Thoracic aorta (tissue), 2 donors: ENCODE measurements at regions not wholly inside any gene's neighbourhood (a gene's known extent, or its start where the extent isn't known, plus 50 kb on each side); places are given as distances from the start of the nearest gene placed in this dataset.
"Not testable (repeated sequence)": the region's sequence is repeated elsewhere in the genome, so short reads cannot be mapped to it uniquely, and the experiment has no call there.

Experiments
- ATAC-seq: fragments of 150-250 bp; one replicate; pipeline ENCODE4 v1.8.0; 2017; ENCODE audit warnings: low read depth; ENCODE audit not compliant: insufficient number of reproducible peaks, low FRiP score
- DNase-seq: peaks from one replicate; pipeline ENCODE4 v3.0.0-alpha.2; 2020; ENCODE audit warnings: low spot score
- H3K27ac ChIP-seq, 2 donors: fragments of 200-600 bp; sonication (generic); 1 replicate in 1 of 2; 2 replicates in 1 of 2; pipeline ENCODE4 v1.5.1; 2016; ENCODE audit warnings: mild to moderate bottlenecking in 2 of 2, moderate library complexity in 2 of 2
- H3K27me3 ChIP-seq: fragments of 200-600 bp; sonication (generic); replicated peaks from 2 replicates; pipeline ENCODE4 v1.6.0; 2016; ENCODE audit warnings: mild to moderate bottlenecking; ENCODE audit not compliant: insufficient read depth
- H3K36me3 ChIP-seq: fragments of 200-600 bp; sonication (generic); one replicate; pipeline ENCODE4 v1.5.1; 2016
- H3K4me1 ChIP-seq, 2 donors: fragments of 200-600 bp; sonication (generic); 1 replicate in 1 of 2; 2 replicates in 1 of 2; pipeline versions ENCODE4 v1.5.1 to v1.6.0; 2016; ENCODE audit warnings: low read depth in 2 of 2, mild to moderate bottlenecking in 1 of 2; ENCODE audit not compliant: control insufficient read depth in 1 of 2
- H3K4me3 ChIP-seq: fragments of 200-600 bp; sonication (generic); 2 replicates; pipeline ENCODE4 v1.5.1; 2016; ENCODE audit warnings: mild to moderate bottlenecking
- H3K9me3 ChIP-seq: fragments of 200-600 bp; sonication (generic); 2 replicates; pipeline ENCODE4 v1.5.1; 2016
- TF ChIP-seq, protein P1 (sequence below): fragments of 200-600 bp; sonication (generic); IDR thresholded peaks from one replicate; pipeline ENCODE4 v1.5.1; 2019; ENCODE audit warnings: antibody characterized with exemption

DNA sequence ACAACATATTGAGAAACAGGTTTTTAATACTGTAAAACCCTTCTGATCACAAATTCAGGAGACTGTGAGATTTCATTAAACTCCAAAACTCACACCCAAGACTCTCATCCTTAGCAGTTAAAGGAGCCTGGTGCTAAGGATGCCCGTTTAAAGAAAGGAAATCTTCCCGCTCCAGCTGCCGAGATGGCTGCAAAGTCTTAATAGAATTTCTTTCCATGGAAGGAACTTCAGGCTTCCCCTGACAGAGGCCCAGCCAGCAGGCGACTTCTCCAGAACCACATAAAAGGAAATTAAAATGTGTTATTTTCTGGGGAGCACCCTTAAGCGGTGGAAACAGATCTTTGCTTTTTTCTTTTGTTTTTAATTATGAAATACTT is 104.7 kb upstream of the CHST15 start:
- no peaks in the 10 kb centered on the region for H3K27me3 ChIP-seq
- H3K4me3 ChIP-seq: no peak overlapping the region
- H3K9me3 ChIP-seq: no peaks in the 10 kb centered on the region
- ATAC-seq: no peak
- H3K4me1 ChIP-seq: peaks cover 5 to 18% of the 10 kb centered on the region in 2 donors
- TF ChIP-seq, protein P1, sequence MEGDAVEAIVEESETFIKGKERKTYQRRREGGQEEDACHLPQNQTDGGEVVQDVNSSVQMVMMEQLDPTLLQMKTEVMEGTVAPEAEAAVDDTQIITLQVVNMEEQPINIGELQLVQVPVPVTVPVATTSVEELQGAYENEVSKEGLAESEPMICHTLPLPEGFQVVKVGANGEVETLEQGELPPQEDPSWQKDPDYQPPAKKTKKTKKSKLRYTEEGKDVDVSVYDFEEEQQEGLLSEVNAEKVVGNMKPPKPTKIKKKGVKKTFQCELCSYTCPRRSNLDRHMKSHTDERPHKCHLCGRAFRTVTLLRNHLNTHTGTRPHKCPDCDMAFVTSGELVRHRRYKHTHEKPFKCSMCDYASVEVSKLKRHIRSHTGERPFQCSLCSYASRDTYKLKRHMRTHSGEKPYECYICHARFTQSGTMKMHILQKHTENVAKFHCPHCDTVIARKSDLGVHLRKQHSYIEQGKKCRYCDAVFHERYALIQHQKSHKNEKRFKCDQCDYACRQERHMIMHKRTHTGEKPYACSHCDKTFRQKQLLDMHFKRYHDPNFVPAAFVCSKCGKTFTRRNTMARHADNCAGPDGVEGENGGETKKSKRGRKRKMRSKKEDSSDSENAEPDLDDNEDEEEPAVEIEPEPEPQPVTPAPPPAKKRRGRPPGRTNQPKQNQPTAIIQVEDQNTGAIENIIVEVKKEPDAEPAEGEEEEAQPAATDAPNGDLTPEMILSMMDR: no peak
- H3K27ac ChIP-seq: peak overlapping the region; percentile 74 to 86
- no peaks in the 10 kb centered on the region for H3K36me3 ChIP-seq
- DNase-seq: no peak

DNA sequence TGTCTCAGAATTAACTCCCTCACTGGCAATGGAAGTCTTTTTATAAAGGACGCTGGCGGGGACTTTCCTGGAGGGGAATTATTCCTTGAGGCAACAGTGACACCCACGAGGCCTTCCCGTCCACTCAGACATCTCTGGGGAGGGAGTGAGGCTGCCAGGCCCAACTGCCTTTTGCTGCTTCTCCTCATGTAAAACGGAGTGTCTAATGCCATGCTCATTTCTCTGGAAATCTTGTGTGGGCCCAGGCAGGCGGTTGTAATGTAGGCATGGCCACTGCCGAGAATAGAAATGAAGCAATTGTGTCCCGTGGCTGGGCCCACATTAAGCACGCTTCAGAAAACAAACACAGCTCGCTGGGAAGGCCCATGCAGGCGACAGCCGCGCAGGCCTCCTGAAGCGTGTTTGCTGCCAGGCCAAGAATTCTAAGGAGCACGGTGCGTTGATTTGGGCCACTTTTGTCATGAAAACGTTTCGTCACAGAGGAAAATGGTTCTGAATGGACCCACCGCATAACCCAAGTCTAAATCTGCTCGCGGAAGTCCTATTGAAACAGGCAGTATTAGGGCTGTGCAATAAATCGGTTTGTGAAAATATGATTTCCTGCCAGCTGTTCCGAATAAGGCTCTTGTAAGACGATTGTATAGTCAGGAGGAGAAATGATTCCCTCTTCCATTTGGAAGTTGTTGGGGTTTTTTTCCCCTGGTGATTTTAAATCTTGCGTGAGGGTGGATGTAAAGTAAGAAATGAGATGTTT is 104.2 kb upstream of the CHST15 start:
- H3K36me3 ChIP-seq: no peaks in the 10 kb centered on the region
- DNase-seq: peak; percentile 16
- peak overlapping the region; percentile 0 for H3K4me3 ChIP-seq
- H3K4me1 ChIP-seq: peaks cover 5 to 18% of the 10 kb centered on the region in 2 donors
- TF ChIP-seq, protein P1: no peak
- no peaks in the 10 kb centered on the region for H3K9me3 ChIP-seq
- H3K27ac ChIP-seq: peak overlapping the region; percentile 74 to 86
- no peaks in the 10 kb centered on the region for H3K27me3 ChIP-seq
- peak; percentile 73 for ATAC-seq

DNA sequence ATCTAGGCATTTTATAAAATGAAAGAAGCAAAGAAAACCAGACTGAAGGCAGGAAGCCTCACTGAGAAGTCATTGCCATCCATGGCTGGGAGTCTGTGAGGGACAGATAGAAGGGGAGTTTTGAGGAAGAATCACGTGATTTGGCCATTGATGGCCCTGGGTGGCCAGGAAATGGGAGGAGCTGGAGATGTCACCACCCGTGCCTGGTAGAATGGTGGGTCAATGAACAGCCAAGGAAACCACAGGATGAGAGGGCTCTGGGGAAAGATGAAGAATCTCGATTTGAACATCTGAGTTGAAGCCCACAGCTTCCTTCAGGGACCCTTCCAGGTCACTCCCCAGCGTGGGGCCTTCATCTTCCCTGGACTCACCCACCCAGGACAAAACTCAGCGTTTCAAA is 103.3 kb upstream of the CHST15 start:
- ATAC-seq (no peak), DNase-seq (no peak)
- no peaks in the 10 kb centered on the region for H3K36me3 ChIP-seq
- no peaks in the 10 kb centered on the region for H3K9me3 ChIP-seq
- TF ChIP-seq, protein P1: no peak
- H3K27ac ChIP-seq: peak overlapping the region; percentile 74 to 86
- no peaks in the 10 kb centered on the region for H3K27me3 ChIP-seq
- H3K4me1 ChIP-seq: peaks cover 5 to 18% of the 10 kb centered on the region in 2 donors
- H3K4me3 ChIP-seq: no peak overlapping the region

DNA sequence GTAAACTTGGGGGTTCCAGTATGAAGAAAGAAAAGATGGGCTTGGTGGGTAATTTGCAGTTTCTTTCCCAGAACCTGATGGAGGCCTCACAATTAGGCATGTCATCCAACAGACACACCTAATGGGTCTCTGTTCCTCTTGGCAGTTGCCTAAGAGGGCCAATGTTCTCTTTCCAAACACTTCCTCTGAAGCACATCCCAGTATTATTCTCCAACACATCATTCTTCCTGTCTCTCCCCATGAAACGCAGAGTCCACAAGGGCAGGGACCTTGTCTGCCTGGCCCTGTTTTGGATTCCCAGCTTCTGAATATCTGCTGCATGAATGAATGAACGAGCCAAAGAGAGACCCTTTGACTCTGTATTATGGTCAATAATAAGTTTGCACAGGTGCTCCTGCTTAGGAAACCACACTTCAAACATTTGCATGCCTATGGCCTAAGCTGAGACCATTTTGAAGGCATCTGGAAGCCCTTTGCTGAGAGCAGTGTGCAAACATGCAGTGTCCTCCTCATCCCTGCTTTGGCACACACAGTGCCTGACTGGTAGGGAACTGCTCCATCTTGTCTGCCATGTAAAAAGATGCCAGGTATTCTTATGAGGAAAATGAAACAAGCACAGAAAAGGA is 100.9 kb upstream of the CHST15 start:
- Histone ChIP-seq H3K27me3 (no peaks in the 10 kb centered on the region), H3K36me3 (no peaks in the 10 kb centered on the region), H3K4me1 (peaks cover 5 to 18% of the 10 kb centered on the region in 2 donors), H3K4me3 (no peak overlapping the region), H3K9me3 (no peaks in the 10 kb centered on the region), H3K27ac (no peak overlapping the region)
- TF ChIP-seq, protein P1: no peak
- DNase-seq (no peak), ATAC-seq (no peak)

DNA sequence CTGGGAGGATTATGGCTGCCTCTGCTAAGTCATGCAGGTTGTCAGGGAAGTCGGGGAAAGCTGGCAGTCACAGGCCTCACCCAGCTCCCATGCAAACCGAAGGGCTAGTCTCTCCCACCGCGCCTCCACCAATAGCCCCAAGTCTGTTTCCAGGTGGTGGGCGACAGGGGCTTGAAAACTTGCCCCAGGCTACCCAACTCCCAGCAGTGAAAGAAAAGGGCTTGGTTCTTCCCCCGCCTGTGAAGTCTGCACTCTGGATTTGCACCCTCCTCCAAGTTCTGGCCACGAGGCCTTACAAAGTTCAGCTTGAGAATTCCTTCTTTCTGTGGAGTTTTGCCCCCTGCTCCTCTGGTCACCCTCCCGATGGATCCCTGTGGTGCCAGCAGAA is 99.9 kb upstream of the CHST15 start:
- ATAC-seq: no peak

DNA sequence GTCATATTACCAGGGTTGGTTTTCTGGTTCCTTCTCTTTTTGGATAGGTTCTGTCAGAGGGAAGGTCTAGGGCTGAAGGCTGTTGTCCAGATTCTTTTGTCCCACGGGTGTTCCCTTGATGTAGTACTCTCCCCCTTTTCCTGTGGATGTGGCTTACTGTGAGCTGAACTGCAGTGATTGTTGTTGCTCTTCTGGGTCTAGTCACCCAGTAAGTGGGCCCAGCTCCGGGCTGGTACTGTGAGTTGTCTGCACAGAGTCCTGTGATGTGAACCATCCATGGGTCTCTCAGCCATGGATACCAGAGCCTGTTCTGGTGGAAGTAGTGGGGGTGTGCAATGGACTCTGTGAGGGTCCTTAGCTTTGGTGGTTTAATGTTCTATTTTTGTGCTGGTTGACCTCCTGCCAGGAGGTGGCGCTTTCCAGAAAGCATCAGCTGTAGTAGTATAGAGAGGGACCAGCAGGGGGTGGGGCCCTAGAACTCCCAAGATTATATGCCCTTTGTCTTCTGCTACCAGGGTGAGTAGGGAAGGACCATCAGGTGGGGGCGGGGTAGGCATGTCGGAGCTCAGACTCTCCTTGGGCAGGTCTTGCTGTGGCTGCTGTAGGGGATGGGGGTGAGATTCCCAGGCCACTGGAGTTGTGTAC is 99.4 kb upstream of the CHST15 start:
- not testable (repeated sequence) for DNase-seq, H3K27ac ChIP-seq, H3K36me3 ChIP-seq, ATAC-seq, H3K9me3 ChIP-seq, H3K4me3 ChIP-seq, H3K27me3 ChIP-seq
- peaks cover 5 to 14% of the 10 kb centered on the region in 2 donors for H3K4me1 ChIP-seq

More for the DNA sequence above, 99.9 kb upstream of the CHST15 start:
- H3K4me3 ChIP-seq: no peak overlapping the region
- TF ChIP-seq, protein P1: no peak
- H3K36me3 ChIP-seq: no peaks in the 10 kb centered on the region
- no peak for DNase-seq
- H3K27me3 ChIP-seq: no peaks in the 10 kb centered on the region
- H3K9me3 ChIP-seq: no peaks in the 10 kb centered on the region
- no peak overlapping the region for H3K27ac ChIP-seq
- peaks cover 5 to 18% of the 10 kb centered on the region in 2 donors for H3K4me1 ChIP-seq

DNA sequence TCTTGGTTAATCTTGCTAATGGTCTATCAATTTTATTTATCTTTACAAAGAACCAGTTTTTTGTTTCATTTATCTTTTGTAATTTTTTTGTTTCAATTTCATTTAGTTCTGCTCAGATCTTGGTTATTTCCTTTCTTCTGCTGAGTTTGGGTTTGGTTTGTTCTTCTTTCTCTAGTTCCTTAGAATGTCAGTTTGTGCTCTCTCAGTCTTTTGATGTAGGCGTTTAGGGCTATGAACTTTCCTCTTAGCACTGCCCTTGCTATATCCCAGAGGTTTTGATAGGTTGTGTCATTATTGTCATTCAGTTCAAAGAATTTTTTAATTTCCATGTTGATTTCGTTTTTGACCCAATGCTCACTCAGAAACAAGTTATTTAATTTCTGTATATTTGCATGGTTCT is 97.1 kb upstream of the CHST15 start:
- H3K36me3 ChIP-seq, H3K9me3 ChIP-seq, H3K4me3 ChIP-seq, H3K27me3 ChIP-seq, H3K27ac ChIP-seq, ATAC-seq, H3K4me1 ChIP-seq, DNase-seq: not testable (repeated sequence)
